ENCODE measurements at regions not wholly inside any gene's neighbourhood (a gene's known extent, or its start where the extent isn't known, plus 50 kb on each side); places are given as distances from the start of the nearest gene placed in this dataset.

GRCh38 chr10:109379186-109379585 is 544.1 kb downstream of the XPNPEP1 start:
- Histone ChIP-seq H4K8ac (ENCODE audit: extremely low read depth, insufficient read depth, low read length) (no peak overlapping the region), H3K9ac (replicated peaks in 1 of 4; ENCODE audit: extremely low read depth in 1 of 4, low read depth in 3 of 4, low read length in 3 of 4) (no peak overlapping the region), H3K9me3 (ENCODE audit: insufficient read depth in 2 of 2, low read depth in 1 of 2, low read length in 1 of 2) (no peaks in the 10 kb centered on the region), H2AK5ac (ENCODE audit: low read depth, low read length) (no peak overlapping the region), H3K79me1 (ENCODE audit: low read depth, low read length) (no peaks in the 10 kb centered on the region), H2BK15ac (ENCODE audit: low read length) (no peak overlapping the region), H3K4me3 (ENCODE audit: extremely low read depth in 1 of 4, insufficient read depth in 2 of 4, low read depth in 3 of 4, low read length in 4 of 4) (no peak overlapping the region), H2BK5ac (ENCODE audit: low read depth, low read length) (no peak overlapping the region), H2BK12ac (ENCODE audit: low read depth, low read length) (no peak overlapping the region), H3K4ac (replicated peaks; ENCODE audit: insufficient read length, low read depth, low read length) (no peak overlapping the region), H3K23ac (ENCODE audit: insufficient read length) (no peak overlapping the region), H3K14ac (ENCODE audit: insufficient read length) (no peak overlapping the region), H4K5ac (ENCODE audit: insufficient read length, low read depth, low read length) (no peak overlapping the region), H3K4me2 (ENCODE audit: insufficient read depth in 1 of 2, low read depth in 2 of 2, low read length in 2 of 2) (no peak overlapping the region), H3K18ac (ENCODE audit: extremely low read depth, low read length) (no peak overlapping the region), H3K23me2 (ENCODE audit: low read depth, low read length) (no peaks in the 10 kb centered on the region), H3K4me1 (replicated peaks in 1 of 4; ENCODE audit: control insufficient read depth in 3 of 4, insufficient read depth in 4 of 4, low read length in 3 of 4) (no peaks in the 10 kb centered on the region), H2BK20ac (ENCODE audit: low read length) (no peak overlapping the region), H2BK120ac (replicated peaks; ENCODE audit: low read depth, low read length) (no peak overlapping the region), H2AFZ (ENCODE audit: low read length) (no peak overlapping the region), H3K27ac (ENCODE audit: low read depth, low read length) (no peak overlapping the region), H3K79me2 (ENCODE audit: control insufficient read depth in 1 of 2, insufficient read depth in 2 of 2, low read length in 2 of 2) (no peaks in the 10 kb centered on the region), H3K56ac (replicated peaks; ENCODE audit: insufficient read length, low read depth, low read length) (no peak overlapping the region), H3K27me3 (replicated peaks in 1 of 4; ENCODE audit: control insufficient read depth in 3 of 4, extremely low read depth in 1 of 4, insufficient read depth in 3 of 4, low read length in 3 of 4) (no peaks in the 10 kb centered on the region), H4K91ac (replicated peaks; ENCODE audit: insufficient read length, low read length) (no peak overlapping the region), H4K20me1 (replicated peaks in 1 of 2; ENCODE audit: control insufficient read depth in 1 of 2, insufficient read depth in 2 of 2, low read length in 2 of 2) (no peaks in the 10 kb centered on the region), H3K36me3 (ENCODE audit: control insufficient read depth in 2 of 4, insufficient read depth in 4 of 4, low read length in 3 of 4) (no peaks in the 10 kb centered on the region)
- DNase-seq (ENCODE audit: low read depth in 1 of 2, low spot score in 2 of 2), result no peak
- ChIA-PET CTCF (ENCODE audit: partially characterized antibody) (interaction anchor here (0.6 kb wide), 1 partner anchor 57 kb away, joined by 4 read pairs; no protein-coding TSS in a partner anchor), POLR2A (ENCODE audit: partially characterized antibody) (no interaction called here)
- TF ChIP-seq BACH1 (IDR thresholded peaks at IDR 0.05; ENCODE audit: low read length), result no peak
- no peak for TF ChIP-seq HDAC2 (IDR thresholded peaks at IDR 0.05; ENCODE audit: borderline replicate concordance in 1 of 2, low read depth in 2 of 2, low read length in 2 of 2)
- no peak for TF ChIP-seq RNF2 (IDR thresholded peaks at IDR 0.05; ENCODE audit: borderline replicate concordance, low read depth, low read length, missing control alignments, poor library complexity, severe bottlenecking)
- TF ChIP-seq SP2 (IDR thresholded peaks at IDR 0.05; ENCODE audit: low read length), result no peak
- TF ChIP-seq KDM1A (IDR thresholded peaks at IDR 0.05; ENCODE audit: borderline replicate concordance, low read length), result no peak
- no peak for TF ChIP-seq TBP (IDR thresholded peaks at IDR 0.05; ENCODE audit: low read depth, low read length)
- no peak for TF ChIP-seq SIN3A (conservative IDR thresholded peaks at IDR 0.05 in 1 of 2, IDR thresholded peaks at IDR 0.05 in 1 of 2; ENCODE audit: low read depth in 1 of 2, low read length in 2 of 2)
- TF ChIP-seq USF2 (IDR thresholded peaks at IDR 0.05; ENCODE audit: low read length), result no peak
- no peak for TF ChIP-seq CBX8 (IDR thresholded peaks at IDR 0.05; ENCODE audit: borderline replicate concordance, low read depth, low read length)
- TF ChIP-seq SP4 (IDR thresholded peaks at IDR 0.05; ENCODE audit: low read length), result no peak
- TF ChIP-seq YY1 (IDR thresholded peaks at IDR 0.05; ENCODE audit: low read depth, low read length), result no peak
- TF ChIP-seq EGR1 (IDR thresholded peaks at IDR 0.05; ENCODE audit: borderline replicate concordance, low read depth, low read length), result no peak
- no peak for TF ChIP-seq SRF (IDR thresholded peaks at IDR 0.05; ENCODE audit: low read depth, low read length)
- no peak for TF ChIP-seq NANOG (IDR thresholded peaks at IDR 0.05; ENCODE audit: insufficient read depth, low read depth, low read length, poor library complexity, severe bottlenecking)
- no peak for FAIRE-seq
- WGBS, 2 experiments (ENCODE audit: extremely low coverage in 1 of 2, insufficient coverage in 1 of 2, insufficient read length in 1 of 2, insufficient replicate concordance in 2 of 2, low coverage in 1 of 2, low lambda C conversion rate in 2 of 2, missing lambda C conversion rate in 1 of 2), result 85% methylated on average over 2 of the region's 2 CpGs; no CpG with 5 or more reads in 1 of the 2 experiments
